ENCODE measurements at regions not wholly inside any gene's neighbourhood (a gene's known extent, or its start where the extent isn't known, plus 50 kb on each side); places are given as distances from the start of the nearest gene placed in this dataset.
"Not testable (repeated sequence)": the region's sequence is repeated elsewhere in the genome, so short reads cannot be mapped to it uniquely, and the experiment has no call there.

GRCh38 chr13:52911340-52911739 is 62.9 kb upstream of the PCDH8 start:
- Histone ChIP-seq H3K36me3 (no peaks in the 10 kb centered on the region), H3K9ac (ENCODE audit: low read depth in 2 of 2, low read length in 2 of 2) (no peak overlapping the region), H3K9me3 (no peaks in the 10 kb centered on the region), H3K27ac (no peak overlapping the region), H3K27me3 (no peaks in the 10 kb centered on the region), H3K4me1 (no peaks in the 10 kb centered on the region), H3K4me3 (no peak overlapping the region)
- DNase-seq: no peak
- intact Hi-C loops (cut with DNase I): no loop called here
- no peak for TF ChIP-seq CTCF (IDR thresholded peaks at IDR 0.05)

DNA sequence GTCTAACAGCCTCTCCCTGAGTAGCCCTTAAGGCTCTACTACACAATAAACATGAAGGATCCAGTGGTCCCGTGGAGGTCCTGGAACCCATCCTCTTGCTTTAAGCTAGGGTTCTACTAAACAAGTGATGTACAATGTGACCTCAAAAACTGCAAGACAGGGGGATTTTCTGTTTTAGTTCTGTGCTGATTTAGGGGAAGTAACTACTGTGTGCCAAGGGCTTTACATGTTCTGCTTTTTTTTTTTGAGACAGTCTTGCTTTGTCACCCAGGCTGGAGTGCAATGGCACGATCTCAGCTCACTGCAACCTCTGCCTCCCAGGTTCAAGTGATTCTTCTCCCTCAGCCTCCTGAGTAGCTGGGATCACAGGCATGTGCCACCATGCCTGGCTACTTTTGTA is 61.9 kb upstream of the PCDH8 start:
- H3K4me3 ChIP-seq; DNase-seq; H3K9me3 ChIP-seq; H3K4me1 ChIP-seq; H3K36me3 ChIP-seq; H3K27me3 ChIP-seq; H3K9ac ChIP-seq (ENCODE audit: low read depth in 2 of 2, low read length in 2 of 2); H3K27ac ChIP-seq; intact Hi-C loops (cut with DNase I): not testable (repeated sequence)

- no peaks in the 10 kb centered on the region for H3K27me3 ChIP-seq
- H3K4me3 ChIP-seq: no peak overlapping the region
- no peak overlapping the region for H3K27ac ChIP-seq
- no peaks in the 10 kb centered on the region for H3K4me1 ChIP-seq
- H3K36me3 ChIP-seq: no peaks in the 10 kb centered on the region
- no peak for TF ChIP-seq CTCF (IDR thresholded peaks at IDR 0.05)
- no peak for DNase-seq
- no peak overlapping the region for H3K9ac ChIP-seq (ENCODE audit: low read depth in 2 of 2, low read length in 2 of 2)
- no peaks in the 10 kb centered on the region for H3K9me3 ChIP-seq
- intact Hi-C loops (cut with DNase I): no loop called here
Observed at GRCh38 chr13:52906122-52906903, 57.9 kb upstream of the PCDH8 start.

- intact Hi-C loops (cut with DNase I): no loop called here
- no peak for DNase-seq
Observed at GRCh38 chr13:52905701-52906100, 57.3 kb upstream of the PCDH8 start.

GRCh38 chr13:52903320-52903719 is 54.9 kb upstream of the PCDH8 start:
- no peak for TF ChIP-seq CTCF (IDR thresholded peaks at IDR 0.05)
- Histone ChIP-seq H3K4me3 (no peak overlapping the region), H3K36me3 (no peaks in the 10 kb centered on the region), H3K27me3 (no peaks in the 10 kb centered on the region), H3K27ac (no peak overlapping the region), H3K9me3 (no peaks in the 10 kb centered on the region), H3K9ac (ENCODE audit: low read depth in 2 of 2, low read length in 2 of 2) (no peak overlapping the region), H3K4me1 (no peaks in the 10 kb centered on the region)
- intact Hi-C loops (cut with DNase I): no loop called here
- no peak for DNase-seq

More at GRCh38 chr13:52905701-52906100, 57.3 kb upstream of the PCDH8 start:
- Histone ChIP-seq H3K9me3 (no peaks in the 10 kb centered on the region), H3K36me3 (no peaks in the 10 kb centered on the region), H3K9ac (ENCODE audit: low read depth in 2 of 2, low read length in 2 of 2) (no peak overlapping the region), H3K27me3 (no peaks in the 10 kb centered on the region), H3K4me1 (no peaks in the 10 kb centered on the region), H3K27ac (no peak overlapping the region), H3K4me3 (no peak overlapping the region)
- no peak for TF ChIP-seq CTCF (IDR thresholded peaks at IDR 0.05)

GRCh38 chr13:52899206-52899605 is 50.8 kb upstream of the PCDH8 start:
- Histone ChIP-seq H3K4me3 (no peak overlapping the region), H3K4me1 (no peaks in the 10 kb centered on the region), H3K27ac (no peak overlapping the region), H3K9me3 (no peaks in the 10 kb centered on the region), H3K9ac (ENCODE audit: low read depth in 2 of 2, low read length in 2 of 2) (no peak overlapping the region), H3K36me3 (no peaks in the 10 kb centered on the region), H3K27me3 (no peaks in the 10 kb centered on the region)
- intact Hi-C loops (cut with DNase I): loop anchor here (10.0 kb wide), 1 partner anchor 256 kb away; no protein-coding TSS in a partner anchor
- DNase-seq: no peak
- no peak for TF ChIP-seq CTCF (IDR thresholded peaks at IDR 0.05)
